CD4-positive, alpha-beta T cell treated with Interferon alpha-2 for 1 hour (primary cell): ENCODE measurements at regions not wholly inside any gene's neighbourhood (a gene's known extent, or its start where the extent isn't known, plus 50 kb on each side); places are given as distances from the start of the nearest gene placed in this dataset.
"Not testable (repeated sequence)": the region's sequence is repeated elsewhere in the genome, so short reads cannot be mapped to it uniquely, and the experiment has no call there.

Source experiments
- DNase-seq, 2 donors: peaks; one replicate each; pipeline ENCODE4 v3.0.0-alpha.2; 2020 to 2022

GRCh38 chr12:46515829-46516228 lies 143.3 kb upstream of the SLC38A2 start:
- no peak for DNase-seq

- no peak for DNase-seq
Observed at GRCh38 chr12:46514886-46515285, 142.3 kb upstream of the SLC38A2 start.

GRCh38 chr12:46510257-46510656 lies 137.7 kb upstream of the SLC38A2 start:
- DNase-seq, result not testable (repeated sequence)

GRCh38 chr12:46509135-46509534 lies 136.6 kb upstream of the SLC38A2 start:
- DNase-seq, result no peak

GRCh38 chr12:46508651-46509050 lies 136.1 kb upstream of the SLC38A2 start:
- DNase-seq, result no peak

GRCh38 chr12:46507766-46508165 lies 135.2 kb upstream of the SLC38A2 start:
- DNase-seq, result no peak

GRCh38 chr12:46506961-46507360 lies 134.4 kb upstream of the SLC38A2 start:
- no peak for DNase-seq

- no peak for DNase-seq
Observed at GRCh38 chr12:46506198-46506597, 133.6 kb upstream of the SLC38A2 start.

- DNase-seq, result no peak
Observed at GRCh38 chr12:46504494-46504893, 131.9 kb upstream of the SLC38A2 start.

- DNase-seq, result no peak
Observed at GRCh38 chr12:46503637-46504175, 131.1 kb upstream of the SLC38A2 start.

GRCh38 chr12:46500673-46501072 lies 128.1 kb upstream of the SLC38A2 start:
- DNase-seq, result no peak

GRCh38 chr12:46499901-46500300 lies 127.3 kb upstream of the SLC38A2 start:
- no peak for DNase-seq

GRCh38 chr12:46499226-46499625 lies 126.7 kb upstream of the SLC38A2 start:
- no peak for DNase-seq

GRCh38 chr12:46497739-46498138 lies 125.2 kb upstream of the SLC38A2 start:
- DNase-seq, result no peak

- DNase-seq, result no peak
Observed at GRCh38 chr12:46494424-46494823, 121.9 kb upstream of the SLC38A2 start.

GRCh38 chr12:46493834-46494181 lies 121.2 kb upstream of the SLC38A2 start:
- no peak for DNase-seq

- DNase-seq, result no peak
Observed at GRCh38 chr12:46493150-46493833, 120.7 kb upstream of the SLC38A2 start.

GRCh38 chr12:46492471-46493085 lies 120.0 kb upstream of the SLC38A2 start:
- DNase-seq, result no peak

- no peak for DNase-seq
Observed at GRCh38 chr12:46491548-46491947, 119.0 kb upstream of the SLC38A2 start.

GRCh38 chr12:46490635-46491034 lies 118.1 kb upstream of the SLC38A2 start:
- DNase-seq, result no peak

- DNase-seq, result no peak
Observed at GRCh38 chr12:46489951-46490388, 117.4 kb upstream of the SLC38A2 start.

- DNase-seq, result peak in 1 of 2 donors; percentile 28
Observed at GRCh38 chr12:46487567-46488131, 115.1 kb upstream of the SLC38A2 start.

- DNase-seq, result no peak
Observed at GRCh38 chr12:46486588-46486987, 114.0 kb upstream of the SLC38A2 start.

- no peak for DNase-seq
Observed at GRCh38 chr12:46485853-46486252, 113.3 kb upstream of the SLC38A2 start.
